Urinary bladder (tissue), 3 donors: ENCODE measurements at regions not wholly inside any gene's neighbourhood (a gene's known extent, or its start where the extent isn't known, plus 50 kb on each side); places are given as distances from the start of the nearest gene placed in this dataset.

Experiments
- DNase-seq: peaks from one replicate; pipeline ENCODE4 v3.0.0-alpha.2; 2015; ENCODE audit errors: extremely low spot score
- H3K27ac ChIP-seq: one replicate; pipeline ENCODE4 v1.5.1; 2013; ENCODE audit warnings: low read depth, mild to moderate bottlenecking, moderate library complexity
- H3K36me3 ChIP-seq: one replicate; pipeline ENCODE4 v1.6.1; 2013; ENCODE audit warnings: mild to moderate bottlenecking, moderate library complexity; ENCODE audit not compliant: insufficient read depth
- H3K4me1 ChIP-seq: one replicate; pipeline ENCODE4 v1.6.1; 2013; ENCODE audit warnings: mild to moderate bottlenecking, moderate library complexity; ENCODE audit not compliant: insufficient read depth
- H3K4me3 ChIP-seq: one replicate; pipeline ENCODE4 v1.5.1; 2013; ENCODE audit warnings: low read depth, low read length
- WGBS: extraction: QIAGEN DNeasy Blood & Tissue Kit; methylation state at CpG from one replicate; pipeline ENCODE4 v1.1.7; 2013; 5-methylcytosine and 5-hydroxymethylcytosine counted together
- donor health status: healthy with polysubstance abuse.
- donor health status: healthy.

GRCh38 chr4:141913928-141914327 lies 277.5 kb downstream of the IL15 start:
- 86% methylated on average over 1 of the region's 1 CpG for WGBS
- Histone ChIP-seq H3K36me3 (no peaks in the 10 kb centered on the region), H3K4me1 (no peaks in the 10 kb centered on the region), H3K4me3 (no peak overlapping the region), H3K27ac (no peak overlapping the region)
- no peak for DNase-seq

- Histone ChIP-seq H3K36me3 (no peaks in the 10 kb centered on the region), H3K4me1 (peaks cover under 1% of the 10 kb centered on the region), H3K4me3 (no peak overlapping the region), H3K27ac (no peak overlapping the region)
- no peak for DNase-seq
- WGBS = 81% methylated on average over 1 of the region's 1 CpG
Measured at GRCh38 chr4:141914746-141915145, 278.4 kb downstream of the IL15 start.

DNA sequence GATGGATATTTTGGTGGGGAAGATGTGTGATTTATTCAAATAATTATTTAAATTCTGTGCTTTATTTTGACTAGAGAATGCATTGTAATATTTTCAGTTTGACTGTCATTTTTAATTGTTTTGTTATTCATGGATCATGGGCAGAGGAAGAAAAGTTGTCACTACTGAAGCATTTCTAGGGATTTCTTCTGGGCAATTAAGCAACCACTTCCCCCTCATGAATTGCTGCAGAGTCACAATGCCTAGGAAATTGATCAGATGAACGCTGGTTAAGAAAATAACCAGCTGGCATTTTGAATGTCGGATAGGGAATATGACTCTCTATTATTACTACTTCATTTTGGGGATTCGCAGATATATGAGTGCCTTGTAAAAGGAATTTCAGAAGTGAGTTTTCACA lies 283.3 kb downstream of the IL15 start:
- Histone ChIP-seq H3K4me1 (peaks cover 3% of the 10 kb centered on the region), H3K36me3 (no peaks in the 10 kb centered on the region), H3K4me3 (no peak overlapping the region), H3K27ac (no peak overlapping the region)
- no peak for DNase-seq
- WGBS = 81% methylated on average over 3 of the region's 3 CpGs

GRCh38 chr4:141921293-141921692 lies 284.9 kb downstream of the IL15 start:
- no peak overlapping the region for H3K4me3 ChIP-seq
- H3K36me3 ChIP-seq = no peaks in the 10 kb centered on the region
- H3K4me1 ChIP-seq = peaks cover 3% of the 10 kb centered on the region
- H3K27ac ChIP-seq = no peak overlapping the region
- no peak for DNase-seq
- 93% methylated on average over 1 of the region's 1 CpG for WGBS

DNA sequence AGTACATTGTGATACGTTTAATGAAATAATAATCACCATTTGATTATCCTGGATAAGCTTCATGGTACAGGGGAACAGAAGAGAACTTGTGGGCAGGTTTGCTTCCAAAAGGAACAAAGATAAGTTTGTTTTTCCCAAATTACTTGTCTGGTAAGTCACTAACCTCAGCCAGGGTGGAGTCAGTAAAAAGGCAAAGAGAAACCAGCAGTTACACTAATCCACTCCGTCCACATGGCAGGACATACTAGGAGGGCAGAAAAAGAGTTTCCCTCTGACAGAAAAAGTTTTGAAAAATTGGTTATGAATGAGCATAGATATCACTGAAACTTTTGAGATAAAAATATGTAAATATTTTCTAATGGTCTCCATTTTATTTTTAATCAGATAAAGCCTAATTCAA lies 285.9 kb downstream of the IL15 start:
- Histone ChIP-seq H3K27ac (no peak overlapping the region), H3K36me3 (no peaks in the 10 kb centered on the region), H3K4me3 (no peak overlapping the region), H3K4me1 (peaks cover 3% of the 10 kb centered on the region)
- no peak for DNase-seq
- WGBS = 76% methylated on average over 2 of the region's 2 CpGs

- no peak for DNase-seq
- H3K36me3 ChIP-seq = no peaks in the 10 kb centered on the region
- no peak overlapping the region for H3K27ac ChIP-seq
- no peak overlapping the region for H3K4me3 ChIP-seq
- 0% methylated on average over 1 of the region's 1 CpG for WGBS
- H3K4me1 ChIP-seq = no peaks in the 10 kb centered on the region
Measured at GRCh38 chr4:141926406-141926805, 290.0 kb downstream of the IL15 start.

- Histone ChIP-seq H3K4me1 (no peaks in the 10 kb centered on the region), H3K4me3 (no peak overlapping the region), H3K36me3 (no peaks in the 10 kb centered on the region), H3K27ac (no peak overlapping the region)
- DNase-seq = no peak
Measured at GRCh38 chr4:141932490-141932889, 296.1 kb downstream of the IL15 start.

GRCh38 chr4:141933978-141934377 lies 297.6 kb downstream of the IL15 start:
- no peaks in the 10 kb centered on the region for H3K4me1 ChIP-seq
- no peak for DNase-seq
- no peaks in the 10 kb centered on the region for H3K36me3 ChIP-seq
- H3K27ac ChIP-seq = no peak overlapping the region
- H3K4me3 ChIP-seq = no peak overlapping the region
- 92% methylated on average over 1 of the region's 1 CpG for WGBS

DNA sequence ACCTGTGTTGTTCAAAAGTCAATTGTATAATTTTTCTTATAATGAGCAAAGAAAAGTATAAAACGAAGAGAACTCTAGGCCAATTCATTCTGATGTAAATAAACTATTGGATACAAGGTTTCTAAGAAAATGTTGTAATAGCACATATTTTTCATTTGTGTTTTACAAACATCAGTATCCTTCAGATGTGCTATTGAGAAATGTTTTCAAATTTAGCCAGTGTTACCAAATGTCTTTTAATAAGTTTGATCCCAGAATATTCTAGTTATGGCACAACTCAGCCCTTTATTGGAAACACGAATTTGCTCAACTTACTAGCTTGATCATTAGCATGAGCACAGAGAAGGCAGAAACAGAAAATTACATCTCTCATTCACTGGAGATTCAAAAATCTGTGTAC lies 319.3 kb downstream of the IL15 start:
- no peaks in the 10 kb centered on the region for H3K36me3 ChIP-seq
- 80% methylated on average over 2 of the region's 2 CpGs for WGBS
- no peak overlapping the region for H3K4me3 ChIP-seq
- H3K27ac ChIP-seq = no peak overlapping the region
- DNase-seq = no peak
- no peaks in the 10 kb centered on the region for H3K4me1 ChIP-seq

DNA sequence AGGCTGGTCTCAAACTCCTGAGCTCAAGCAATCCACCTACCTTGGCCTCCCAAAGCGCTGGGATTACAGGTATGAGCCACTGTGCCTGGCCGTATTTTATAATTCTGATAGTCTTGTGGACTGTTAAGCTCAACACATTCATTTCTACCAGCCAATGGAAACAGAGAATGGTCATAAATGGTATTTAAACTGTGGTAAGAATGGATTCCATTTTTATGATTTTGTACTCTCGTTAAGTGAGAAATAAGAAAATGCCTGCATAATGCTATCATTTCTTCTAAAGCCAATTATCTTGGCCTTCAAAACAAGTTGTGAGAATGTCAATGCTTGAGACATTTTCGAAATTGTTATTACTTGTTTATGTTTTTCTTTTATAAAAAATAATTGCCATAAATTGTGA lies 321.0 kb downstream of the IL15 start:
- WGBS = 84% methylated on average over 4 of the region's 4 CpGs
- no peak for DNase-seq
- Histone ChIP-seq H3K4me3 (no peak overlapping the region), H3K36me3 (no peaks in the 10 kb centered on the region), H3K4me1 (no peaks in the 10 kb centered on the region), H3K27ac (no peak overlapping the region)

DNA sequence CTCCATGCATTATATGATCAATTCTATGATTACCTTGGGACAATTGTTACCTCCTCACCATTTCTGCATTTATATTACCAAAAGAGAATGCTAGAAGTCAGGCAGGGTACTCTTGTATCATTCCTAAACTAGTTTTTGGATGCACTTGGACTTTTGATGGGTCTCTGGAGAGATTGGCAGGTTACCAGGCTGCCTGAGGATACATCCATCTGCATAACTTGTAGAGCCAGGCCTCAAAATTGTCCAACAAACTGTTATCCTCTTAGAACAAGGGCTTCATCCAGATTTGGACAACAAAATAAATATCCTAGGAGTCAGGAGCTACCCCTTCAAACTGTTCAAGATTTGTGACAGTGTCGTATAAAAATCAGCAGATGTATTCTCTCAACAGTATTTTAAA lies 326.1 kb downstream of the IL15 start:
- 84% methylated on average over 1 of the region's 1 CpG for WGBS
- H3K36me3 ChIP-seq = no peaks in the 10 kb centered on the region
- no peaks in the 10 kb centered on the region for H3K4me1 ChIP-seq
- H3K27ac ChIP-seq = no peak overlapping the region
- no peak for DNase-seq
- H3K4me3 ChIP-seq = no peak overlapping the region

- H3K4me3 ChIP-seq = no peak overlapping the region
- H3K4me1 ChIP-seq = no peaks in the 10 kb centered on the region
- H3K36me3 ChIP-seq = no peaks in the 10 kb centered on the region
- H3K27ac ChIP-seq = no peak overlapping the region
- no peak for DNase-seq
- 76% methylated on average over 3 of the region's 3 CpGs for WGBS
Measured at GRCh38 chr4:141971869-141972268, 335.5 kb downstream of the IL15 start.

- no peak overlapping the region for H3K4me3 ChIP-seq
- H3K4me1 ChIP-seq = no peaks in the 10 kb centered on the region
- no peak for DNase-seq
- H3K27ac ChIP-seq = no peak overlapping the region
- 64% methylated on average over 1 of the region's 1 CpG for WGBS
- H3K36me3 ChIP-seq = no peaks in the 10 kb centered on the region
Measured at GRCh38 chr4:141972950-141973349, 336.6 kb downstream of the IL15 start.
